Erythroblast (primary cell): ENCODE measurements at regions not wholly inside any gene's neighbourhood (a gene's known extent, or its start where the extent isn't known, plus 50 kb on each side); places are given as distances from the start of the nearest gene placed in this dataset.

ENCODE experiments used
- GATA1 ChIP-seq: IDR thresholded peaks from 2 replicates; pipeline ENCODE4 v1.6.1; 2011; ENCODE audit warnings: low read depth, mild to moderate bottlenecking, control low read depth, low read length, moderate library complexity
- POLR2A ChIP-seq: IDR thresholded peaks from 2 replicates; pipeline ENCODE4 v1.6.1; 2011; ENCODE audit warnings: mild to moderate bottlenecking, low read length

GRCh38 chr15:57785039-57785438 lies 78.5 kb downstream of the POLR2M start:
- no peak for TF ChIP-seq POLR2A
- TF ChIP-seq GATA1, result no peak
